Adipose tissue (tissue), 3 donors: ENCODE measurements at regions not wholly inside any gene's neighbourhood (a gene's known extent, or its start where the extent isn't known, plus 50 kb on each side); places are given as distances from the start of the nearest gene placed in this dataset.

Experiments
- H3K27ac ChIP-seq: one replicate; pipeline ENCODE4 v1.5.1; 2013; ENCODE audit warnings: low read depth, low read length
- WGBS, 3 donors: extraction: QIAGEN DNeasy Blood & Tissue Kit; methylation state at CpG; one replicate each; pipeline ENCODE4 v1.1.7; 2013; 5-methylcytosine and 5-hydroxymethylcytosine counted together
- donor health status: healthy with polysubstance abuse.
- donor health status: Bipolar disorder and iron deficiency.
- donor health status: healthy.

- 68 to 87% (median 87%) methylated on average over 7 of the region's 7 CpGs for WGBS, 3 donors
- no peak overlapping the region for H3K27ac ChIP-seq
These were observed 408.1 kb upstream of the NR2F2 start for GRCh38 chr15:95922431-95922830.

DNA sequence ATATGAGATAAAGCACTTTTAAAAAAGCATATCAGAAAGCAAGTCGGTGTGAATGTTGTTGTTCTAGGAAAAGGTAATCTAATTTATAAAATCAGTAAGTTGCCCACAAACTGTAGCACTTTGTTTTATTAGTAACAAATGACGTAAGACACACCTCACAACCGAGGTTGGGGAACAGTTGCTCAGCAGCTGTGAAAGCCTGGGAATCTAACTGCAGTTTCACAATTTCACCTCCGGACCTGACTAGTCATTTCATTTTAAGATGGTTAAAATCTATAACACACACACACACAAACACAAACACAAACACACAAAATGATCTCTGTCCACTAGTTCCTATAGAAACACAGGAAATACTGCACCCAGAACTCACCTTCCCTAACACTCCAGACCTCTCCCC lies 406.7 kb upstream of the NR2F2 start:
- 34 to 65% (median 59%) methylated on average over 4 of the region's 4 CpGs for WGBS, 3 donors
- no peak overlapping the region for H3K27ac ChIP-seq

GRCh38 chr15:95928822-95929221 lies 401.7 kb upstream of the NR2F2 start:
- H3K27ac ChIP-seq, result no peak overlapping the region
- 78 to 90% (median 82%) methylated on average over 3 of the region's 3 CpGs for WGBS, 3 donors

DNA sequence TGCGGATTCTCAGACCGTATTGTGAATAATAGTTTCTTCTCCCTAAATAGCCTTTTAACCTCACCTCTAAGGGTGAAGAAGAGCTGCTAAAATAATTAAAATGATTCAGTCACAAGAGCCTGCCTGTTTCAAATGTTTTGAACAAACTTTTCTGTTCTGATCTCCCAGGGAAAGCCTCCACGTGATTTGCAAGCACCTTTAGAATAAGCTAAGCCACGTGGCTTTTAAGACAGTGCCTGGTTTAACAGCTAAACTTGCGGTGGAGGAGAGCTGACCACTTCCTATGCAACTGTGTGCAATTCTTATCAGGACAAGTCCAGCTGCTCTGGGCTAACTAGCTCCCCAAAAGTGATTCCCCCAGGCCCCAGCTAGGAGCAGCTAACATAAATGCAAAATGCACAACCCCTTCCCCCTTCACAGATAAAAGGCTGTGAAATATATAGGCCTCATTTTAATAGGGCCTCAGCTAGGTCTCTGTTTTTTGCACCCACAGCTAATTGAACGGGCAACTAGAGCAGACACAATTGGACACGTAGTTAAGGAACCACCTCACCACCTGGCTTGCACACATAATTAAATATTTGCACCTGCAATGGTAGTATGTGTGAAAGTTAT lies 401.2 kb upstream of the NR2F2 start:
- WGBS, 3 donors, result 53 to 71% (median 54%) methylated on average over 7 of the region's 7 CpGs
- H3K27ac ChIP-seq, result no peak overlapping the region

GRCh38 chr15:95930659-95931375 lies 399.7 kb upstream of the NR2F2 start:
- H3K27ac ChIP-seq, result no peak overlapping the region
- WGBS, 3 donors, result 66 to 81% (median 79%) methylated on average over 10 of the region's 10 CpGs

DNA sequence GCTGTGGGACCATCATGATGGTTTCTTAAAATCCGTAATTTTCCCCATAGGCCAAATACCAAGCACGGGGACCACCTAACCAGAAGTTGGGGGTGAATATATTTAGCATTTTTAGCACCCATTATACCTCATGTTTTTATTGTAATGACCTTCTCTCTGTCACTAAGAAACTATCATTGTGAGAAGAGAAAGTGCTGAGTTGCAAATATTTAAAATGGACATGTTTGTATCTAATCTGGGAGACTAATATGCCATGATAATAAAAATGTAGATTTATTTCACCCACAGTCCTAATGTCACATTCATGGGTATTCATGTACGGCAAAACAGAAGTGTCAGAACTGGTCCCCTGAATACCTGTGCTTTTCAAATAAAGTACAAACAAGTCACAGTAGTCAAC lies 398.9 kb upstream of the NR2F2 start:
- 89 to 97% (median 94%) methylated on average over 3 of the region's 3 CpGs for WGBS, 3 donors
- no peak overlapping the region for H3K27ac ChIP-seq

GRCh38 chr15:95932141-95932540 lies 398.4 kb upstream of the NR2F2 start:
- H3K27ac ChIP-seq, result no peak overlapping the region
- 89 to 98% (median 96%) methylated on average over 2 of the region's 2 CpGs for WGBS, 3 donors

- no peak overlapping the region for H3K27ac ChIP-seq
- WGBS, 3 donors, result 68 to 89% (median 83%) methylated on average over 4 of the region's 4 CpGs
These were observed 397.8 kb upstream of the NR2F2 start for GRCh38 chr15:95932676-95933075.

DNA sequence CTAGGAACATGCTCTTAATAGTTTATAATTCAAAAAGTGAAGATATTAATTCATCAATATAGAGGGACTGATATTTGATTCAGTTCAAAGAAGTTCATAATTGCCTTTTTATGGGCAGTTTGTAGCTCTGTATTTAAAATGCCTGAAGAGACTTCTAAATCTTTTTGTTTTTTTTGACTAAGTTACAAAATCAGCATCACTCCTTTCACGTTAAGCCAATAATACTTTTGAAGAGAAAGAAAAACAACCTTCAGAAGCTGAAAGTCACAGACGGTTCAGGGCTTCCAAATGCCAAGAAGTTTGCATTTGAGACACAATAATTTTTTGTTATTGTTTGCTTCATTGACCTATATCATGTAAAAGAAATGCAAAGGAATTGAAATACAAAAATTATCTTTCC lies 394.6 kb upstream of the NR2F2 start:
- no peak overlapping the region for H3K27ac ChIP-seq
- WGBS, 3 donors, result 69 to 83% (median 81%) methylated on average over 2 of the region's 2 CpGs

- WGBS, 3 donors, result 75 to 88% (median 82%) methylated on average over 2 of the region's 2 CpGs
- no peak overlapping the region for H3K27ac ChIP-seq
These were observed 393.4 kb upstream of the NR2F2 start for GRCh38 chr15:95937128-95937528.

- WGBS, 3 donors, result 80 to 90% (median 87%) methylated on average over 14 of the region's 14 CpGs
- no peak overlapping the region for H3K27ac ChIP-seq
These were observed 390.0 kb upstream of the NR2F2 start for GRCh38 chr15:95940431-95940985.

DNA sequence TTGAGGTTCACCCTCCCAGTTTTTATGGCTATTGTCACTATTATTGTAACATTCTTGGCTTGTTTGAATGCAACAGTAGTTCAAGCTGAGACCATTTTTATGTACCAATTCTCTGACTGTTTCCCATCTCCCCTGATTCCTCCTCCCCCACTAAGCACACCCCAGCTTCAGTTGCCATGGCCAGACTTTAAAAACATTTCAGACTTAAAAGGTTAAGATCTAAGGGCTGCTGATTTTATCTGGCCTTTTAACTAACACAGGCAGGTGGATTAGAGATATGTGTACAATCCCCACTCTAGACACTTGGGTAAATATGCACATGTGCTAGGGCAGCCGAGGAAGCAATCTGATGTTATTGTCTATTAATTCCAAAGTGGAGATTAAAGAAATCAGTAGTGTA lies 386.3 kb upstream of the NR2F2 start:
- 37 to 83% (median 76%) methylated on average over 1 of the region's 1 CpG for WGBS, 3 donors
- H3K27ac ChIP-seq, result no peak overlapping the region

DNA sequence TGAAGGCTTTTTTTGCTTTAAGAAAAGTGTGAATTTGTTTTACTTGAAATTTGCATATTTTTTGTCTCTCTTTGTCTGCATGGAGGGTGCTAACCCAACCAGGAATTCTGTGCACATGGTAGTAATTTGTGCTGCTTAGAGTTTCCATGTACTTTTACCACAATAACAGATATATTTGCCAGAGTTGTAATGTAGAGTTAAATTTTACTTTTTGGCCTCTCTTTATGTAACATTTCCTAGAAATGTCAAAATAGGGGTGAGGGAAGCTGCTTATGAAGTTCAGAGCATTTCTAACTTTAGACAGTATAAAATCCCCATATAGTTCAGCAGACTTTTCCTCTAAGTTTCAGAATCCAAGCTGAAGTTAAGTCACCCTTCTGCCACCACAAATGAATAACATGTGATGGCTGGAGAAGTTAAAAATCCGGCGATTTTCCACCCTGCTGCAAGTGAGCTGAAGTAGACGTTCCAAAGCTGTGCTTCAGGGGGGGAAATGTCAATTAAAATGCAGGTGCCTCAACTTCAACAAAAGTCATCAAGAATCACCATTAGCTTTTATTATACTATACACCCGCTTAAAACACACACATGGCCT lies 385.7 kb upstream of the NR2F2 start:
- 69 to 85% (median 70%) methylated on average over 4 of the region's 4 CpGs for WGBS, 3 donors
- no peak overlapping the region for H3K27ac ChIP-seq

- 78 to 93% (median 92%) methylated on average over 2 of the region's 2 CpGs for WGBS, 3 donors
- no peak overlapping the region for H3K27ac ChIP-seq
These were observed 384.3 kb upstream of the NR2F2 start for GRCh38 chr15:95946241-95946640.

- WGBS, 3 donors, result 89 to 92% (median 91%) methylated on average over 2 of the region's 2 CpGs
- no peak overlapping the region for H3K27ac ChIP-seq
These were observed 383.6 kb upstream of the NR2F2 start for GRCh38 chr15:95946926-95947325.

DNA sequence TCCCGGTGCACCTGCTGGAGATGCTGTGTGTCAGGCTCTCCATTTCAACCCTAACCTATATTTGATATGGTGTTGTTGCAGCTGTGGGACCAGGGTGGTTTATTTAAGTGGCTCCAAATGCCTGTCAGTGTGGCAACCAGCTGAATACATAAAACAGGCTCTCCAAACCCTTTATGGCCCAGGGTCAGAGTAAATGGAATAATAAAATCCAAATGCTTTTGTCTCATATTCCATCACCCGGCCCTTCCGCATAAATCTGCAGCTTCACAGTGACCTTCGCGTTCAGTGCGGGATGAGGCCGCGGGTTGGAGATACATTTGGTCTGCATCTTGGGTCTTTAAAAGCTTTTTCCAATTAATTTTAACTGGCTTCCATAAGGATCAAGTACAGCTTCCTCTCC lies 382.1 kb upstream of the NR2F2 start:
- WGBS, 3 donors, result 84 to 94% (median 92%) methylated on average over 8 of the region's 8 CpGs
- no peak overlapping the region for H3K27ac ChIP-seq

DNA sequence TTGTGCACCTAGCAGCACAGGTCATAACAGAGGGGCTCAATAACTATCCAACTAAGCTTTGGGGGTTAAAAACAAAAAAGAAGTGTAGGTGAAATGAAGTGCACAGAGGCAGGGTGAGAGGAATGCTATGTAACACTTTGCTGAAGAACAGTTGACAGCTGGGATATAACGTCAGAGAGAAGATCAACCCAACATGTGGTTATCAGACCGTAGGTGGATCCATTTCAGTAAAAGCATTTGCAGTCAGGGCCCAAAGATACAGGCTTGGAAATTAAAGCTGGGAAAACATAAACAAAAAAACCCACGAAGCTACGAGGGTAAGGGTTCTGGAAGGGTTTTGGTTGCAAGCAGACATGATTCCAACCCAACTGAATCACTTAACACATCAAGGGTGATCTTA lies 377.5 kb upstream of the NR2F2 start:
- WGBS, 3 donors, result 75 to 84% (median 83%) methylated on average over 4 of the region's 4 CpGs
- H3K27ac ChIP-seq, result no peak overlapping the region

- 47 to 62% (median 59%) methylated on average over 7 of the region's 7 CpGs for WGBS, 3 donors
- no peak overlapping the region for H3K27ac ChIP-seq
These were observed 372.6 kb upstream of the NR2F2 start for GRCh38 chr15:95957861-95958260.

DNA sequence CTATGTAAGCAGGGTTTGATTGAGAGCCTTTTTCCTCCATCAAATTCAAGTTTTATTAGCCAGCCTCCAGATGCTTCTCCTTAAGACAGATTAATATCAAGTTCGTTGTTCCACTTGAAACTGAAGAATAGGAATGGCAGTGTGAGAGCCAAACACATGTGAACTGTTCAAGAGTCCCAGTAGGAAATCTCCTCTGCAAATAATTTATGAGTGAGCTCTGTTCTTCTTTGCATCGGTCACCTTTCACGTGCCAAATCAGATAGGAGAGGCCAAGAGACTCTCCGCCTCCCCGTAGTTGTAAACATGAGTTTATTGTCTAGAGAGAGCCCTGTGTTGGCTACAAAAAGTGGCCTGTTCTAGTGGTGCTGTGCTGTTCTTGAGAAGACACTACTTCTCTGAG lies 372.1 kb upstream of the NR2F2 start:
- no peak overlapping the region for H3K27ac ChIP-seq
- WGBS, 3 donors, result 47 to 55% (median 50%) methylated on average over 5 of the region's 5 CpGs

- H3K27ac ChIP-seq, result no peak overlapping the region
- 91 to 99% (median 93%) methylated on average over 5 of the region's 5 CpGs for WGBS, 3 donors
These were observed 361.6 kb upstream of the NR2F2 start for GRCh38 chr15:95968856-95969255.
